HepG2 (cell line): ENCODE measurements at regions not wholly inside any gene's neighbourhood (a gene's known extent, or its start where the extent isn't known, plus 50 kb on each side); places are given as distances from the start of the nearest gene placed in this dataset.

Experiments used
- CENPT ChIP-seq: sonication (generic); formaldehyde crosslinking; IDR thresholded peaks from 2 replicates; pipeline ENCODE4 v1.8.0; 2022; ENCODE audit warnings: low read depth, mild to moderate bottlenecking, moderate library complexity, missing genetic modification reagents
- FIP1L1 ChIP-seq: fragments of 200-400 bp; formaldehyde crosslinking; IDR thresholded peaks from 2 replicates; pipeline ENCODE4 v1.6.1; 2018; ENCODE audit warnings: low read depth, mild to moderate bottlenecking, low read length, moderate library complexity, borderline replicate concordance; ENCODE audit not compliant: insufficient read depth
- HMG20A ChIP-seq: IDR thresholded peaks from 2 replicates; pipeline ENCODE4 v1.6.1; 2016; ENCODE audit warnings: borderline replicate concordance
- ISX ChIP-seq: sonication (generic); formaldehyde crosslinking; conservative IDR thresholded peaks from 2 replicates; pipeline ENCODE4 v1.5.0; 2020; ENCODE audit warnings: missing genetic modification reagents
- KMT2A ChIP-seq: sonication (generic); formaldehyde crosslinking; IDR thresholded peaks from 2 replicates; pipeline ENCODE4 v1.4.0; 2020; ENCODE audit warnings: missing genetic modification reagents
- MXD3 ChIP-seq: IDR thresholded peaks from 2 replicates; pipeline ENCODE4 v1.6.1; 2016; ENCODE audit warnings: mild to moderate bottlenecking, missing biosample characterization, missing genetic modification reagents
- NR2F2 ChIP-seq: IDR thresholded peaks from 2 replicates; pipeline ENCODE4 v1.6.1; 2012; ENCODE audit warnings: low read depth, inconsistent platforms, borderline replicate concordance
- PRDM10 ChIP-seq: sonication (generic); formaldehyde crosslinking; IDR thresholded peaks from 2 replicates; pipeline ENCODE4 v1.4.0; 2020; ENCODE audit warnings: low read depth, missing genetic modification reagents
- SRF ChIP-seq: IDR thresholded peaks from 2 replicates; pipeline ENCODE4 v1.6.1; 2011; ENCODE audit warnings: mild to moderate bottlenecking, low read depth, low read length, moderate library complexity
- TEAD3 ChIP-seq: optimal IDR thresholded peaks from 2 replicates; pipeline ENCODE3; 2016; ENCODE audit warnings: borderline replicate concordance
- TEF ChIP-seq: sonication (generic); formaldehyde crosslinking; IDR thresholded peaks from 2 replicates; pipeline ENCODE4 v1.5.0; 2020; ENCODE audit warnings: missing genetic modification reagents
- ZBTB33 ChIP-seq: sonication (generic); formaldehyde crosslinking; IDR thresholded peaks from 2 replicates; pipeline ENCODE4 v1.4.0; 2020; ENCODE audit warnings: missing genetic modification reagents
- ZFAT ChIP-seq: sonication (generic); formaldehyde crosslinking; conservative IDR thresholded peaks from 2 replicates; pipeline ENCODE4 v1.8.1; 2023; ENCODE audit warnings: missing genetic modification reagents, inconsistent platforms
- ZMYM2 ChIP-seq: sonication (generic); formaldehyde crosslinking; IDR thresholded peaks from 2 replicates; pipeline ENCODE4 v1.8.0; 2022; ENCODE audit warnings: mild to moderate bottlenecking, missing genetic modification reagents
- ZNF318 ChIP-seq: sonication (generic); formaldehyde crosslinking; IDR thresholded peaks from 2 replicates; pipeline ENCODE4 v1.4.0; 2020; ENCODE audit warnings: mild to moderate bottlenecking, missing genetic modification reagents

- TF ChIP-seq ZNF318 (CRISPR knock-in tag) (no peak), CENPT (CRISPR knock-in tag) (no peak), SRF (no peak), KMT2A (CRISPR knock-in tag) (no peak), MXD3 (no peak), ISX (CRISPR knock-in tag) (no peak), HMG20A (CRISPR knock-in tag) (peak; percentile 49; the same call in 1 of the 2 replicates), FIP1L1 (no peak), NR2F2 (no peak), ZBTB33 (CRISPR knock-in tag) (no peak), ZFAT (no peak), PRDM10 (CRISPR knock-in tag) (no peak), TEF (CRISPR knock-in tag) (no peak), TEAD3 (peak; percentile 72), ZMYM2 (CRISPR knock-in tag) (no peak)
Measured at GRCh38 chr16:9316615-9317014, 225.2 kb downstream of the HAPSTR1 start (continued).
